Endodermal cell (in vitro differentiated cells): ENCODE measurements at regions not wholly inside any gene's neighbourhood (a gene's known extent, or its start where the extent isn't known, plus 50 kb on each side); places are given as distances from the start of the nearest gene placed in this dataset.

Source experiments
- DNase-seq: peaks from one replicate; pipeline ENCODE4 v3.0.0-alpha.2; 2017
- H3K27ac ChIP-seq: 2 replicates; pipeline ENCODE4 v1.5.1; 2013; ENCODE audit warnings: mild to moderate bottlenecking, low read depth, low read length, moderate library complexity
- H3K27me3 ChIP-seq: 2 replicates; pipeline ENCODE4 v1.6.1; 2013; ENCODE audit warnings: mild to moderate bottlenecking, low read length, moderate library complexity; ENCODE audit not compliant: insufficient read depth, control insufficient read depth, poor library complexity, severe bottlenecking
- H3K36me3 ChIP-seq: 2 replicates; pipeline ENCODE4 v1.7.0; 2013; ENCODE audit warnings: mild to moderate bottlenecking, low read length, moderate library complexity; ENCODE audit not compliant: control insufficient read depth, insufficient read depth
- H3K4me1 ChIP-seq: one replicate; pipeline ENCODE4 v1.7.0; 2013; ENCODE audit warnings: low read length; ENCODE audit not compliant: control insufficient read depth, insufficient read depth
- H3K4me3 ChIP-seq: 2 replicates; pipeline ENCODE4 v1.5.1; 2013; ENCODE audit warnings: mild to moderate bottlenecking, low read length, moderate library complexity
- H3K9ac ChIP-seq: 2 replicates; pipeline ENCODE4 v1.6.1; 2013; ENCODE audit warnings: mild to moderate bottlenecking, low read length, moderate library complexity; ENCODE audit not compliant: poor library complexity, severe bottlenecking; ENCODE audit errors: extremely low read depth
- H3K9me3 ChIP-seq: 2 replicates; pipeline ENCODE4 v1.6.1; 2013; ENCODE audit warnings: mild to moderate bottlenecking, low read length, moderate library complexity; ENCODE audit not compliant: control insufficient read depth
- H3K27ac Mint-ChIP-seq: 2 replicates; pipeline ENCODE4 v1.8.0; 2020; ENCODE audit warnings: mixed read lengths
- H3K27me3 Mint-ChIP-seq: 2 replicates; pipeline ENCODE4 v1.8.0; 2021; ENCODE audit warnings: mild to moderate bottlenecking, mixed read lengths; ENCODE audit not compliant: insufficient read depth
- H3K36me3 Mint-ChIP-seq: 2 replicates; pipeline ENCODE4 v1.8.0; 2020; ENCODE audit warnings: low read depth, mixed read lengths
- H3K4me1 Mint-ChIP-seq: 2 replicates; pipeline ENCODE4 v1.8.0; 2020; ENCODE audit warnings: mixed read lengths
- H3K4me3 Mint-ChIP-seq: 2 replicates; pipeline ENCODE4 v1.8.0; 2020; ENCODE audit warnings: mild to moderate bottlenecking, moderate library complexity, mixed read lengths
- H3K9me3 Mint-ChIP-seq: 2 replicates; pipeline ENCODE4 v1.8.0; 2020; ENCODE audit warnings: mild to moderate bottlenecking, mixed read lengths
- WGBS, 2 experiments: methylation state at CpG; one replicate each; pipeline versions ENCODE4 v1.1.5 to v1.1.7; 2013; ENCODE audit warnings: missing lambda C conversion rate in 2 of 2, mixed read lengths in 1 of 2; ENCODE audit not compliant: insufficient coverage in 1 of 2, insufficient read length in 1 of 2; 5-methylcytosine and 5-hydroxymethylcytosine counted together
- TF ChIP-seq, protein P1 (sequence below): fragments of 200-600 bp; sonication (generic); conservative IDR thresholded peaks from 2 replicates; pipeline ENCODE4 v1.5.0; 2021; ENCODE audit warnings: antibody characterized with exemption, mild to moderate bottlenecking

GRCh38 chr13:63409791-63410351 lies 1994.2 kb upstream of the PCDH20 start:
- Histone ChIP-seq H3K4me3 (no peak overlapping the region), H3K27ac (no peak overlapping the region), H3K9me3 (peaks cover 6% of the 10 kb centered on the region), H3K27me3 (no peaks in the 10 kb centered on the region), H3K4me1 (no peaks in the 10 kb centered on the region), H3K9ac (no peak overlapping the region), H3K36me3 (no peaks in the 10 kb centered on the region)
- TF ChIP-seq, protein P1, sequence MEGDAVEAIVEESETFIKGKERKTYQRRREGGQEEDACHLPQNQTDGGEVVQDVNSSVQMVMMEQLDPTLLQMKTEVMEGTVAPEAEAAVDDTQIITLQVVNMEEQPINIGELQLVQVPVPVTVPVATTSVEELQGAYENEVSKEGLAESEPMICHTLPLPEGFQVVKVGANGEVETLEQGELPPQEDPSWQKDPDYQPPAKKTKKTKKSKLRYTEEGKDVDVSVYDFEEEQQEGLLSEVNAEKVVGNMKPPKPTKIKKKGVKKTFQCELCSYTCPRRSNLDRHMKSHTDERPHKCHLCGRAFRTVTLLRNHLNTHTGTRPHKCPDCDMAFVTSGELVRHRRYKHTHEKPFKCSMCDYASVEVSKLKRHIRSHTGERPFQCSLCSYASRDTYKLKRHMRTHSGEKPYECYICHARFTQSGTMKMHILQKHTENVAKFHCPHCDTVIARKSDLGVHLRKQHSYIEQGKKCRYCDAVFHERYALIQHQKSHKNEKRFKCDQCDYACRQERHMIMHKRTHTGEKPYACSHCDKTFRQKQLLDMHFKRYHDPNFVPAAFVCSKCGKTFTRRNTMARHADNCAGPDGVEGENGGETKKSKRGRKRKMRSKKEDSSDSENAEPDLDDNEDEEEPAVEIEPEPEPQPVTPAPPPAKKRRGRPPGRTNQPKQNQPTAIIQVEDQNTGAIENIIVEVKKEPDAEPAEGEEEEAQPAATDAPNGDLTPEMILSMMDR: no peak
- H3K27ac Mint-ChIP-seq: no peak overlapping the region
- WGBS, 2 experiments: 89 to 90% methylated on average over 2 to 4 of the region's 7 CpGs
- H3K4me3 Mint-ChIP-seq: no peak overlapping the region
- peaks cover 7% of the 10 kb centered on the region for H3K9me3 Mint-ChIP-seq
- H3K4me1 Mint-ChIP-seq: peaks cover 7% of the 10 kb centered on the region
- no peaks in the 10 kb centered on the region for H3K27me3 Mint-ChIP-seq
- no peak for DNase-seq
- peaks cover under 1% of the 10 kb centered on the region for H3K36me3 Mint-ChIP-seq

- 64 to 75% methylated on average over 3 of the region's 4 CpGs for WGBS, 2 experiments
- DNase-seq: no peak
- no peaks in the 10 kb centered on the region for H3K27me3 Mint-ChIP-seq
These were observed 1992.9 kb upstream of the PCDH20 start for GRCh38 chr13:63408331-63409189.

DNA sequence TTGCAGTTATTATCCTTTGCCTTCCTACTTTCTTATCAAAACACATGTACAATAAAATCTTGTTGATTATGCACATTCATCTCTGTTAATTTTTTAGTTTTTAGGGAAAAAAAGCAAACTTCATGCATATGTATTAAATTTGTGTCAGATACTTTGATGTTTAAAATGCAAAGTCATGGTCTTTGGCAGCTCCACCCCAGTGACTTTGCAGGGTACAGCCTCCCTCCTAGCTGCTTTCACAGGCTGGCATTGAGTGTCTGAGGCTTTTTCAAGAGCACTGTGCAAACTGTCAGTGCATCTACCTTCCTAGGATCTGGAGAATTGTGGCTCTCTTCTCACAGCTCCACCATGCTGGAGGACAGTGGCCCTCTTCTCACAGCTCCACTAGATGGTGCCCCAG lies 1988.1 kb upstream of the PCDH20 start:
- Histone ChIP-seq H3K36me3 (no peaks in the 10 kb centered on the region), H3K27ac (no peak overlapping the region), H3K9me3 (peaks cover 19% of the 10 kb centered on the region), H3K4me3 (no peak overlapping the region), H3K4me1 (no peaks in the 10 kb centered on the region), H3K9ac (no peak overlapping the region), H3K27me3 (no peaks in the 10 kb centered on the region)
- peaks cover 7% of the 10 kb centered on the region for H3K4me1 Mint-ChIP-seq
- H3K9me3 Mint-ChIP-seq: peaks cover 15% of the 10 kb centered on the region
- H3K27me3 Mint-ChIP-seq: no peaks in the 10 kb centered on the region
- no peak for DNase-seq
- H3K36me3 Mint-ChIP-seq: peaks cover 4% of the 10 kb centered on the region
- TF ChIP-seq, protein P1: no peak
- H3K27ac Mint-ChIP-seq: no peak overlapping the region
- H3K4me3 Mint-ChIP-seq: no peak overlapping the region

More at GRCh38 chr13:63408331-63409189, 1992.9 kb upstream of the PCDH20 start:
- H3K4me1 Mint-ChIP-seq: peaks cover 7% of the 10 kb centered on the region
- peaks cover 19% of the 10 kb centered on the region for H3K9me3 ChIP-seq
- peaks cover 12% of the 10 kb centered on the region for H3K9me3 Mint-ChIP-seq
- H3K4me3 Mint-ChIP-seq: no peak overlapping the region
- no peaks in the 10 kb centered on the region for H3K4me1 ChIP-seq
- no peaks in the 10 kb centered on the region for H3K27me3 ChIP-seq
- no peak overlapping the region for H3K4me3 ChIP-seq
- TF ChIP-seq, protein P1: no peak
- peaks cover 4% of the 10 kb centered on the region for H3K36me3 Mint-ChIP-seq
- H3K27ac ChIP-seq: peak overlapping the region; percentile 76
- H3K27ac Mint-ChIP-seq: peak overlapping the region; percentile 44
- H3K9ac ChIP-seq: no peak overlapping the region
- no peaks in the 10 kb centered on the region for H3K36me3 ChIP-seq
